Right atrium auricular region (tissue), 2 donors: ENCODE measurements at regions not wholly inside any gene's neighbourhood (a gene's known extent, or its start where the extent isn't known, plus 50 kb on each side); places are given as distances from the start of the nearest gene placed in this dataset.

Experiments used
- DNase-seq: peaks from one replicate; pipeline ENCODE4 v3.0.0-alpha.2; 2019; ENCODE audit warnings: low spot score
- H3K27ac ChIP-seq, 2 donors: fragments of 200-600 bp; sonication (generic); 1 replicate in 1 of 2; 2 replicates in 1 of 2; pipeline ENCODE4 v1.5.1; 2016 to 2019
- H3K27me3 ChIP-seq, 2 donors: fragments of 200-600 bp; sonication (generic); one replicate each; pipeline versions ENCODE4 v1.5.1 to v1.6.0; 2017 to 2019
- H3K36me3 ChIP-seq: fragments of 200-600 bp; sonication (generic); one replicate; pipeline ENCODE4 v1.5.1; 2016
- H3K4me1 ChIP-seq, 2 donors: fragments of 200-600 bp; sonication (generic); one replicate each; pipeline versions ENCODE4 v1.5.1 to v1.6.0; 2017 to 2019
- H3K4me3 ChIP-seq, 2 donors: fragments of 200-600 bp; sonication (generic); 1 replicate in 1 of 2; 2 replicates in 1 of 2; pipeline ENCODE4 v1.5.1; 2017 to 2019; ENCODE audit warnings: mild to moderate bottlenecking in 1 of 2, moderate library complexity in 1 of 2
- H3K9me3 ChIP-seq, 2 donors: fragments of 200-600 bp; sonication (generic); one replicate each; pipeline ENCODE4 v1.5.1; 2019
- TF ChIP-seq, protein P1 (sequence below), 2 donors: fragments of 200-600 bp; sonication (generic); IDR thresholded peaks; one replicate each; pipeline ENCODE4 v1.5.1; 2019; ENCODE audit warnings: antibody characterized with exemption in 2 of 2

DNA sequence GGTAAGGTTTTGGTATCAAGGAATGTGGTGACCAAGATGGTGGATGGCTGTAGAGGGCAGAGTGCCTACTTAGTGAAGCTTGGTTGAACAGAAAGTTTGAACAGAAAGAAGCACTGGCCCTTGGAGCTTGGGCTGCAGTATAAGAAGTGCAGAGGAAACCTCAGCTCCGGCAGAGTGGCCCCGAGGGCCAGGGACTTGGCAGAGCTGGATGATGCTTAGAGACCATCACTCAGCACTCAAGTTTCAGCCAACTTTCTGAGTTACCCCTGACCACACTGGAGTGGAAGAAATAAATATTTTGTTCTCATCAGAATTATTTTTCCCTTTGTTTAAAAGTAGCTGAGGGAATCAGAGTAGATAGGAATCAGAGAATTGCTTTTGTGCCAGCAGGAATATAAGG lies 336.7 kb downstream of the C7orf25 start:
- no peak overlapping the region for H3K27ac ChIP-seq

DNA sequence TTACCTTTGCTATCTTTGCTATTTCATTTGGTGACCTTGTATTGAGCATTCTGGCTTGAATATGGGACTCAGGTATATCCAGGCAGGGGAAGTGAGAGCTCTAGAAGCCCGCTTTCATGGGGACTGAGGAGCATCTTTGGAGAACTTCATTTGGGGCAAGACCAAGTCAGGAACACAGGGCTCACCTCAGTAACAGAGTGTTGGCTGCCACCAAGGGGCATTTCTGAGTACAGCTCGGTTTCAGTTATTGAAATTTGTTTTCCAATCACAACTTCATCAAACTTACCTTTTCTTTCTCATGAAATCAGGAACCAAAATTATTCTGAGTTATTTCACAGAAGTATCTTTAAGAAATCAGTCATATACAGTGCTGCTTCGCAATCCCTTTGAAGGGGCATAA lies 337.2 kb downstream of the C7orf25 start:
- H3K27ac ChIP-seq = no peak overlapping the region

More for the DNA sequence above, 336.7 kb downstream of the C7orf25 start:
- DNase-seq = no peak
- Histone ChIP-seq H3K9me3 (peaks cover 0 to 15% of the 10 kb centered on the region in 2 donors), H3K27me3 (no peaks in the 10 kb centered on the region), H3K36me3 (no peaks in the 10 kb centered on the region), H3K4me1 (no peaks in the 10 kb centered on the region), H3K4me3 (no peak overlapping the region)
- TF ChIP-seq, protein P1, sequence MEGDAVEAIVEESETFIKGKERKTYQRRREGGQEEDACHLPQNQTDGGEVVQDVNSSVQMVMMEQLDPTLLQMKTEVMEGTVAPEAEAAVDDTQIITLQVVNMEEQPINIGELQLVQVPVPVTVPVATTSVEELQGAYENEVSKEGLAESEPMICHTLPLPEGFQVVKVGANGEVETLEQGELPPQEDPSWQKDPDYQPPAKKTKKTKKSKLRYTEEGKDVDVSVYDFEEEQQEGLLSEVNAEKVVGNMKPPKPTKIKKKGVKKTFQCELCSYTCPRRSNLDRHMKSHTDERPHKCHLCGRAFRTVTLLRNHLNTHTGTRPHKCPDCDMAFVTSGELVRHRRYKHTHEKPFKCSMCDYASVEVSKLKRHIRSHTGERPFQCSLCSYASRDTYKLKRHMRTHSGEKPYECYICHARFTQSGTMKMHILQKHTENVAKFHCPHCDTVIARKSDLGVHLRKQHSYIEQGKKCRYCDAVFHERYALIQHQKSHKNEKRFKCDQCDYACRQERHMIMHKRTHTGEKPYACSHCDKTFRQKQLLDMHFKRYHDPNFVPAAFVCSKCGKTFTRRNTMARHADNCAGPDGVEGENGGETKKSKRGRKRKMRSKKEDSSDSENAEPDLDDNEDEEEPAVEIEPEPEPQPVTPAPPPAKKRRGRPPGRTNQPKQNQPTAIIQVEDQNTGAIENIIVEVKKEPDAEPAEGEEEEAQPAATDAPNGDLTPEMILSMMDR (IDR thresholded peaks at IDR 0.05) = no peak

DNA sequence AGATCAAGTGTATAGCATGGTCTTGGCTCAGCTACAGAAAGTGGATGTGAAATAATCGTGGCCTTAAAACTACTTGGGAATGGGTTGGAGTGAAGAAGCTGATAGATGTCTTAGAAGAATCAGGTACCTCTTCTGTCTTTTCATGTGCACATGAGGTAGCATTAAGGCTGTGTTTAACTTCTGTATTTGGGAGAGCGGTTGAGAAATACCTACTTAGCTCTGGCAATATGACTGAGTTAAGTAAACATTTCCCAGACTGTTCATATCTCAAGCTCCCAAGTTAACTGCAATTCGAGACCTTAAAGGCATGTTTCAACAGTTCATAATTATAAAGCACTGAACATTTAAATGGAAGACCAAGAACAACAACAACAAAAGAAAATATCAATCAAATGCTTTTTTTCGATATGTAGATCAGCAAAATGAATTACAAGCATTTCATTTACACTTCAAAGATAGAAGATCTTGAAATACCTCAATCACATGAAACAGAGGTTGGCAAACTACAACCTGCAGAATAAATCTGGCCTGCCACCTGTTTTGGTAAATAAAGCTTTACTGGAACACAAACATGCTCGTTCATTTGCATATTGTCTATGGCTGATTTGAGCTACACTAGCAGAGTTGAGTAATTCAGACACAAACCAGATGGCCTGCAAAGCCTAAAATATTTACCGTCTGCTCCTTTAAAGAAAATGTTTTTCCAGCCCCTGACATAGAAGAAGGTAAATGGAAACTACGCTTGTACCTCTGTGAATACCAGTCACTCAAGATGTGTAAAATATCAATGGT lies 337.1 kb upstream of the GLI3 start:
- no peak overlapping the region for H3K27ac ChIP-seq
- H3K4me3 ChIP-seq = no peak overlapping the region
- peaks cover 0 to 4% of the 10 kb centered on the region in 2 donors for H3K9me3 ChIP-seq
- no peaks in the 10 kb centered on the region for H3K36me3 ChIP-seq
- TF ChIP-seq, protein P1 (IDR thresholded peaks at IDR 0.05) = no peak
- DNase-seq = no peak
- H3K4me1 ChIP-seq = no peaks in the 10 kb centered on the region
- H3K27me3 ChIP-seq = no peaks in the 10 kb centered on the region

More for the DNA sequence above, 337.2 kb downstream of the C7orf25 start:
- Histone ChIP-seq H3K36me3 (no peaks in the 10 kb centered on the region), H3K9me3 (peaks cover 0 to 10% of the 10 kb centered on the region in 2 donors), H3K4me1 (no peaks in the 10 kb centered on the region), H3K4me3 (no peak overlapping the region), H3K27me3 (no peaks in the 10 kb centered on the region)
- no peak for DNase-seq
- TF ChIP-seq, protein P1 (IDR thresholded peaks at IDR 0.05) = no peak

DNA sequence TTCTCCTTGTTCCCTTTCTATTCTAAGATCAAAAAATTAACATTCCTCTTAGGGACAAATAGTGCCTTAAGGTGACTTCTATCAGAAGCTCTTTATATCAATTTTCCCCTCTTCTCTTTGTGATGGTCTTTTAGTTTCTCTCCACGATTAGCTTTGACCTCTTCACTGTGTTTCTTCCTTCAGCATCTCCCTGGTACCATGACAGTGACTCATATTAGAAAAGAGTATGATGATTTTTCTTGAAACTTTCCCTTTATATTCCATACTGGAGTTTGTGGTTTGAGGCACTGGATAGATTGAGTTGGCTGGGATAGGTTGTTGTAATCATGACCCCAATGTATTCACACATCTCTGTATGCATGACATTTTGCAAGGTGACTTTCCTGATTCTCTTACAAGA lies 335.6 kb upstream of the GLI3 start:
- Histone ChIP-seq H3K9me3 (no peaks in the 10 kb centered on the region), H3K27me3 (no peaks in the 10 kb centered on the region), H3K4me1 (no peaks in the 10 kb centered on the region), H3K27ac (no peak overlapping the region), H3K4me3 (no peak overlapping the region), H3K36me3 (no peaks in the 10 kb centered on the region)
- TF ChIP-seq, protein P1 (IDR thresholded peaks at IDR 0.05) = no peak
- no peak for DNase-seq

DNA sequence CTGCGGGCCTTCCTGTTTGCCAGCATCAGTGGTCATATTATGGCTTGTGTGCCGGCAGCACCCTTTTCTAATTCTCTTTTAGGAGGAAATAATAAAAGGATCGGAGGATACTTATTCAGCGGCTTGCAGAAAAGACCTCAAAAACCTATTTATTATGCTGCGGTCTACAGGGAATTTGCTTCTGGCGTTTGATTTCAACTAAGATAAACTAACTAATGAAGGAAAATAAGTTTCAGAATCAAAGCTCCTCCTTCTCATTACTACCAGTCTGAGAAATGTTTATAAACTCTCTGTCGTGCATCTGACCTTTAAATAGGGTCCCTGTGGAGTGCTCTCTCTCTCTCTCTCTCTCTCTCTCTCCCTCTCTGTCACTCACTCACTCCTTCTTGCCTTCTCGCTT lies 335.0 kb upstream of the GLI3 start:
- no peak overlapping the region for H3K27ac ChIP-seq
- TF ChIP-seq, protein P1 (IDR thresholded peaks at IDR 0.05) = no peak
- H3K9me3 ChIP-seq = no peaks in the 10 kb centered on the region
- H3K4me1 ChIP-seq = no peaks in the 10 kb centered on the region
- H3K27me3 ChIP-seq = no peaks in the 10 kb centered on the region
- no peaks in the 10 kb centered on the region for H3K36me3 ChIP-seq
- H3K4me3 ChIP-seq = no peak overlapping the region
- no peak for DNase-seq

DNA sequence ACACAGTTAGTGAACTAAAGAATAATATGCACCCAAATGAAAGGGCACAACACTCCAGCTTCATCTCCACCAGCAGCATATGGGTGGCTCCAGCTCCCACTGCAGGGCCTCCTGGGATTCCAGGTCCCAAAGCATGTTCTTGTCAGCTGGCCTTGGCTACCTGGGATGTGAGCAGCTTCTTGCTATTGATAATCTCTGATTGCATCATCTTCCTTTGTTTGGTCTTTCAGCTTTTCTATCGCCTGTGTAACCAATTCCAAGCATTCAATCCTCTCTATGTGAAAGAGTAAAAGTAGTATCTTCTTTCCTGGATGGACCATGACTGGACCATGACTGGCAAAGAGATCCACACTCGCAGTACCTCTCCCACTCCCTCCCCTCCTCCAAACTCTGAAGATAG lies 333.9 kb upstream of the GLI3 start:
- H3K4me3 ChIP-seq = no peak overlapping the region
- H3K4me1 ChIP-seq = no peaks in the 10 kb centered on the region
- H3K27ac ChIP-seq = no peak overlapping the region
- H3K27me3 ChIP-seq = no peaks in the 10 kb centered on the region
- TF ChIP-seq, protein P1 (IDR thresholded peaks at IDR 0.05) = no peak
- no peaks in the 10 kb centered on the region for H3K36me3 ChIP-seq
- H3K9me3 ChIP-seq = no peaks in the 10 kb centered on the region
- DNase-seq = no peak
